ENCODE measurements at regions not wholly inside any gene's neighbourhood (a gene's known extent, or its start where the extent isn't known, plus 50 kb on each side); places are given as distances from the start of the nearest gene placed in this dataset.

DNA sequence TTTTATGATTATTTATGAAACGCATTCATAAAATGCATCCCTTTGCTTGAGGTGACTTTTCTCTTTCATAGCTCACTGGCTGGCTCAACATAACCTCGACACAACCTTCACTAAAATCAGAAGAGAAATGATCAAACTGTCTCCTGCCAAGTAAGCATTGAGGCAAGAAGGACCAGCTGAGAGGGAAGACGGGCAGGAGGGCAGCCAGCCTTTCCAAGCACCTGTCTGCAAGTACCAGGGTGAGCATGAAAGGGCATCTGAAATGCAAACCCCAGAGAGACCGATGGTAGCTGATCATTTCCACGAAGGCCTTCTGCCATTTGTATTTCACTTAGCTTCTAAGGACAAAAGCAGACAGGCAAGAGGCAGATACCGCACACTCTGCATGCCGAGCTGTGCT, 52.1 kb upstream of the RPH3AL start:
- no peaks in the 10 kb centered on the region for H3K9me3 ChIP-seq (ENCODE audit: control insufficient read depth, low read length)
- TF ChIP-seq, protein P1, sequence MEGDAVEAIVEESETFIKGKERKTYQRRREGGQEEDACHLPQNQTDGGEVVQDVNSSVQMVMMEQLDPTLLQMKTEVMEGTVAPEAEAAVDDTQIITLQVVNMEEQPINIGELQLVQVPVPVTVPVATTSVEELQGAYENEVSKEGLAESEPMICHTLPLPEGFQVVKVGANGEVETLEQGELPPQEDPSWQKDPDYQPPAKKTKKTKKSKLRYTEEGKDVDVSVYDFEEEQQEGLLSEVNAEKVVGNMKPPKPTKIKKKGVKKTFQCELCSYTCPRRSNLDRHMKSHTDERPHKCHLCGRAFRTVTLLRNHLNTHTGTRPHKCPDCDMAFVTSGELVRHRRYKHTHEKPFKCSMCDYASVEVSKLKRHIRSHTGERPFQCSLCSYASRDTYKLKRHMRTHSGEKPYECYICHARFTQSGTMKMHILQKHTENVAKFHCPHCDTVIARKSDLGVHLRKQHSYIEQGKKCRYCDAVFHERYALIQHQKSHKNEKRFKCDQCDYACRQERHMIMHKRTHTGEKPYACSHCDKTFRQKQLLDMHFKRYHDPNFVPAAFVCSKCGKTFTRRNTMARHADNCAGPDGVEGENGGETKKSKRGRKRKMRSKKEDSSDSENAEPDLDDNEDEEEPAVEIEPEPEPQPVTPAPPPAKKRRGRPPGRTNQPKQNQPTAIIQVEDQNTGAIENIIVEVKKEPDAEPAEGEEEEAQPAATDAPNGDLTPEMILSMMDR (IDR thresholded peaks at IDR 0.05), result no peak
- H3K79me2 ChIP-seq, result no peaks in the 10 kb centered on the region
- H3K27ac ChIP-seq, result no peak overlapping the region
- no peak overlapping the region for H3K4me2 ChIP-seq (ENCODE audit: low read length)
- no peaks in the 10 kb centered on the region for H3K27me3 ChIP-seq (ENCODE audit: control insufficient read depth, insufficient read depth, low read length)
- H3K9ac ChIP-seq, result no peak overlapping the region
- no peaks in the 10 kb centered on the region for H3K4me1 ChIP-seq
- no peaks in the 10 kb centered on the region for H3K36me3 ChIP-seq (ENCODE audit: control insufficient read depth, insufficient read depth, low read length)
- H3K4me3 ChIP-seq (ENCODE audit: low read depth, low read length), result no peak overlapping the region
- H2AFZ ChIP-seq, result no peak overlapping the region

All from parathyroid adenoma (tissue), 2 donors.